ENCODE measurements at regions not wholly inside any gene's neighbourhood (a gene's known extent, or its start where the extent isn't known, plus 50 kb on each side); places are given as distances from the start of the nearest gene placed in this dataset.

- no peak overlapping the region for H3K9ac ChIP-seq (ENCODE audit: low read length)
- H4K20me1 ChIP-seq (ENCODE audit: insufficient read depth, low read length), result no peaks in the 10 kb centered on the region
- TF ChIP-seq, protein P1, sequence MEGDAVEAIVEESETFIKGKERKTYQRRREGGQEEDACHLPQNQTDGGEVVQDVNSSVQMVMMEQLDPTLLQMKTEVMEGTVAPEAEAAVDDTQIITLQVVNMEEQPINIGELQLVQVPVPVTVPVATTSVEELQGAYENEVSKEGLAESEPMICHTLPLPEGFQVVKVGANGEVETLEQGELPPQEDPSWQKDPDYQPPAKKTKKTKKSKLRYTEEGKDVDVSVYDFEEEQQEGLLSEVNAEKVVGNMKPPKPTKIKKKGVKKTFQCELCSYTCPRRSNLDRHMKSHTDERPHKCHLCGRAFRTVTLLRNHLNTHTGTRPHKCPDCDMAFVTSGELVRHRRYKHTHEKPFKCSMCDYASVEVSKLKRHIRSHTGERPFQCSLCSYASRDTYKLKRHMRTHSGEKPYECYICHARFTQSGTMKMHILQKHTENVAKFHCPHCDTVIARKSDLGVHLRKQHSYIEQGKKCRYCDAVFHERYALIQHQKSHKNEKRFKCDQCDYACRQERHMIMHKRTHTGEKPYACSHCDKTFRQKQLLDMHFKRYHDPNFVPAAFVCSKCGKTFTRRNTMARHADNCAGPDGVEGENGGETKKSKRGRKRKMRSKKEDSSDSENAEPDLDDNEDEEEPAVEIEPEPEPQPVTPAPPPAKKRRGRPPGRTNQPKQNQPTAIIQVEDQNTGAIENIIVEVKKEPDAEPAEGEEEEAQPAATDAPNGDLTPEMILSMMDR (IDR thresholded peaks at IDR 0.05; ENCODE audit: low read depth, low read length), result no peak
- TF ChIP-seq EZH2phosphoT487 (IDR thresholded peaks at IDR 0.05; ENCODE audit: low read depth), result no peak
- no peak overlapping the region for H3K27ac ChIP-seq (ENCODE audit: low read length)
- no peaks in the 10 kb centered on the region for H3K36me3 ChIP-seq (replicated peaks; ENCODE audit: low read depth, low read length)
- H3K9me3 ChIP-seq (ENCODE audit: insufficient read depth, low read length), result no peaks in the 10 kb centered on the region
- H3K27me3 ChIP-seq (ENCODE audit: low read depth, low read length), result peaks cover 56% of the 10 kb centered on the region
- H3K4me2 ChIP-seq (ENCODE audit: low read length), result no peak overlapping the region
- no peak overlapping the region for H3K4me3 ChIP-seq (ENCODE audit: low read length)
- H2AFZ ChIP-seq (ENCODE audit: low read depth, low read length), result no peak overlapping the region
- H3K79me2 ChIP-seq (ENCODE audit: low read length), result no peaks in the 10 kb centered on the region
- H3K4me1 ChIP-seq (ENCODE audit: low read length), result 0 out of 2 replicates have a peak, but pooled peaks cover 3% of the 10 kb centered on the region
These were observed 137.2 kb downstream of the URI1 start for GRCh38 chr19:30079200-30079599.

DNA sequence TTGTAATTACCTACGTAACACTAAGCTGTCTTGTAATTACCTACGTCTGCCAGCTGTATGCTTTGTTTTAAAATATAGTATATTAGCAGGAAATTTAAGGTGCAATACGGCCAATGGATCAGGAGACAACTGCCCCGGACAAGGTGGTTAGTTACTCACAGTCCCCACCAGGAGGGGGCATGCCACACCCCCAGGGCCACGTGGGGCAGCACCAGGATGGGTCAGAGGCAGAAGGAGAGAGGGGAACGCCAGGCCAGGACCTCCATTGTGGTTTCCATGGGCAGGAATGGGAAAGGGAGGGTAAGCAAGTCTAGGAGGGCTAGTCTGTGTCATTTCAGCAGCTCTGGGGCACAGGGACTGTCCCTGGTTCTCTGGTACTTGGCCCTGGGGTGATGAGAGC is 140.1 kb downstream of the URI1 start:
- Histone ChIP-seq H4K20me1 (ENCODE audit: insufficient read depth, low read length) (no peaks in the 10 kb centered on the region), H3K27ac (ENCODE audit: low read length) (no peak overlapping the region), H3K36me3 (replicated peaks; ENCODE audit: low read depth, low read length) (no peaks in the 10 kb centered on the region), H3K4me2 (ENCODE audit: low read length) (no peak overlapping the region), H3K4me1 (ENCODE audit: low read length) (peaks cover 3% of the 10 kb centered on the region; the same call in 1 of the 2 replicates), H3K4me3 (ENCODE audit: low read length) (no peak overlapping the region), H3K79me2 (ENCODE audit: low read length) (no peaks in the 10 kb centered on the region), H3K9ac (ENCODE audit: low read length) (no peak overlapping the region), H3K9me3 (ENCODE audit: insufficient read depth, low read length) (no peaks in the 10 kb centered on the region), H2AFZ (ENCODE audit: low read depth, low read length) (no peak overlapping the region), H3K27me3 (ENCODE audit: low read depth, low read length) (peaks cover 32% of the 10 kb centered on the region)
- TF ChIP-seq, protein P1 (IDR thresholded peaks at IDR 0.05; ENCODE audit: low read depth, low read length), result no peak
- TF ChIP-seq EZH2phosphoT487 (IDR thresholded peaks at IDR 0.05; ENCODE audit: low read depth), result no peak

GRCh38 chr19:30082611-30083010 is 140.6 kb downstream of the URI1 start:
- Histone ChIP-seq H3K4me1 (ENCODE audit: low read length) (peaks cover 6% of the 10 kb centered on the region; the same call in 1 of the 2 replicates), H3K27ac (ENCODE audit: low read length) (no peak overlapping the region), H2AFZ (ENCODE audit: low read depth, low read length) (no peak overlapping the region), H3K79me2 (ENCODE audit: low read length) (no peaks in the 10 kb centered on the region), H3K27me3 (ENCODE audit: low read depth, low read length) (peaks cover 28% of the 10 kb centered on the region), H4K20me1 (ENCODE audit: insufficient read depth, low read length) (no peaks in the 10 kb centered on the region), H3K4me2 (ENCODE audit: low read length) (no peak overlapping the region), H3K4me3 (ENCODE audit: low read length) (no peak overlapping the region), H3K36me3 (replicated peaks; ENCODE audit: low read depth, low read length) (no peaks in the 10 kb centered on the region), H3K9ac (ENCODE audit: low read length) (no peak overlapping the region), H3K9me3 (ENCODE audit: insufficient read depth, low read length) (no peaks in the 10 kb centered on the region)
- TF ChIP-seq, protein P1 (IDR thresholded peaks at IDR 0.05; ENCODE audit: low read depth, low read length), result no peak
- TF ChIP-seq EZH2phosphoT487 (IDR thresholded peaks at IDR 0.05; ENCODE audit: low read depth), result no peak

- peaks cover 26% of the 10 kb centered on the region for H3K27me3 ChIP-seq (ENCODE audit: low read depth, low read length)
- H3K4me3 ChIP-seq (ENCODE audit: low read length), result no peak overlapping the region
- no peak overlapping the region for H3K4me2 ChIP-seq (ENCODE audit: low read length)
- TF ChIP-seq EZH2phosphoT487 (IDR thresholded peaks at IDR 0.05; ENCODE audit: low read depth), result no peak
- TF ChIP-seq, protein P1 (IDR thresholded peaks at IDR 0.05; ENCODE audit: low read depth, low read length), result no peak
- no peak overlapping the region for H2AFZ ChIP-seq (ENCODE audit: low read depth, low read length)
- peaks cover 6% of the 10 kb centered on the region; the same call in 1 of the 2 replicates for H3K4me1 ChIP-seq (ENCODE audit: low read length)
- no peak overlapping the region for H3K27ac ChIP-seq (ENCODE audit: low read length)
- H4K20me1 ChIP-seq (ENCODE audit: insufficient read depth, low read length), result no peaks in the 10 kb centered on the region
- H3K9ac ChIP-seq (ENCODE audit: low read length), result no peak overlapping the region
- H3K79me2 ChIP-seq (ENCODE audit: low read length), result no peaks in the 10 kb centered on the region
- no peaks in the 10 kb centered on the region for H3K36me3 ChIP-seq (replicated peaks; ENCODE audit: low read depth, low read length)
- H3K9me3 ChIP-seq (ENCODE audit: insufficient read depth, low read length), result no peaks in the 10 kb centered on the region
These were observed 141.2 kb downstream of the URI1 start for GRCh38 chr19:30083125-30083681.

Data from OCI-LY3 (cell line).